ENCODE measurements at regions not wholly inside any gene's neighbourhood (a gene's known extent, or its start where the extent isn't known, plus 50 kb on each side); places are given as distances from the start of the nearest gene placed in this dataset.

DNA sequence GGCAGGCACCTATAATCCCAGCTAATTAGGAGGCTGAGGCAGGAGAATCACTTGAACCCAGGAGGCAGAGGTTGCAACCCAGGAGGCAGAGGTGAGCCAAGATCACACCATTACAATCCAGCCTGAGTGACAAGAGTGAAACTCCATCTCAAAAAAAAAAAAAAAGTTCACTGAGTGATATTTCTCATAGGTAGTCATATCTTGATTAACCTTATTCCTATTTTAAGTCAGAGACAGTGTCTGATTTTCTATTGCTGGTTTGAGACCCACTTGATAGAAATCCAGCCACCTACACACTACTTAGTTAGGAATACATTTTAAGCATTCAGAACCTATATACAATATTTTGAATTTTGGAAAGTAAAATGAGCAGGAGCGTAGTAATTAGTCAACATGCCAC lies 357.4 kb upstream of the ADGRL2 start:
- DNase-seq, result no peak
- TF ChIP-seq POLR2A (IDR thresholded peaks at IDR 0.05) (no peak), CTCF (IDR thresholded peaks at IDR 0.05) (no peak)
- no peaks in the 10 kb centered on the region for H3K9me3 ChIP-seq
- no peaks in the 10 kb centered on the region for H3K27me3 ChIP-seq
- intact Hi-C loops (cut with DNase I), result no loop called here
- no peak overlapping the region for H3K27ac ChIP-seq
- 90 to 91% methylated on average over 1 of the region's 1 CpG for WGBS, 2 donors
- H3K4me1 ChIP-seq, result no peaks in the 10 kb centered on the region
- no peaks in the 10 kb centered on the region for H3K36me3 ChIP-seq
- H3K4me3 ChIP-seq, result no peak overlapping the region

GRCh38 chr1:81439046-81439823 lies 361.5 kb upstream of the ADGRL2 start:
- no peaks in the 10 kb centered on the region for H3K4me1 ChIP-seq
- H3K9me3 ChIP-seq, result no peaks in the 10 kb centered on the region
- TF ChIP-seq POLR2A (IDR thresholded peaks at IDR 0.05) (no peak), CTCF (IDR thresholded peaks at IDR 0.05) (no peak)
- no peaks in the 10 kb centered on the region for H3K27me3 ChIP-seq
- no peak overlapping the region for H3K27ac ChIP-seq
- no peak overlapping the region for H3K4me3 ChIP-seq
- 84 to 85% methylated on average over 5 to 12 of the region's 12 CpGs for WGBS, 2 donors
- no peak for DNase-seq
- intact Hi-C loops (cut with DNase I), result no loop called here
- no peaks in the 10 kb centered on the region for H3K36me3 ChIP-seq

GRCh38 chr1:81437649-81438048 lies 363.1 kb upstream of the ADGRL2 start:
- TF ChIP-seq CTCF (IDR thresholded peaks at IDR 0.05) (no peak), POLR2A (IDR thresholded peaks at IDR 0.05) (no peak)
- Histone ChIP-seq H3K27me3 (no peaks in the 10 kb centered on the region), H3K27ac (no peak overlapping the region), H3K9me3 (no peaks in the 10 kb centered on the region), H3K4me1 (no peaks in the 10 kb centered on the region), H3K4me3 (no peak overlapping the region), H3K36me3 (no peaks in the 10 kb centered on the region)
- 41 to 43% methylated on average over 3 of the region's 3 CpGs for WGBS, 2 donors
- DNase-seq, result no peak
- intact Hi-C loops (cut with DNase I), result no loop called here

DNA sequence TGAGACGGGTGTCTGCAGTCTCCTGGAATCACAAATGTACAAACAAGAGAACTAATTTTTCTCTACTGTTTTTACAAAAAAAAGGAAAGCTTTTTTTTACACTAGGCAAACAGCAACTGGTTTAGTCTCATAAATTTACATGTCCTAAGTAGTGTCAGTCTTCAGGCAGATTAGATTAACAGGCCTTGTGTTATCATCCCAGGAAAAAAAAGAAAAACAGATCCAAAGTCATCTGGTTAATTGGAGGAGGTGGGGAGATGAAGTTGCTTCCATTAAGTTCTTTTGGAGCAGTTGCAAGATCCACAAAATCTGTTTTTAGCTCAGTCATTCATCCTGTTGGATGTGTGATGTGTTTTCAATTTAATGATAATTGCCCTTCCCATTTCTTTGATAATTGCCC lies 363.5 kb upstream of the ADGRL2 start:
- WGBS, 2 donors, result 78 to 82% methylated on average over 1 of the region's 1 CpG
- H3K4me1 ChIP-seq, result no peaks in the 10 kb centered on the region
- TF ChIP-seq POLR2A (IDR thresholded peaks at IDR 0.05), result no peak
- no peaks in the 10 kb centered on the region for H3K36me3 ChIP-seq
- intact Hi-C loops (cut with DNase I), result no loop called here
- H3K9me3 ChIP-seq, result no peaks in the 10 kb centered on the region
- no peaks in the 10 kb centered on the region for H3K27me3 ChIP-seq
- H3K27ac ChIP-seq, result no peak overlapping the region
- no peak overlapping the region for H3K4me3 ChIP-seq
- no peak for DNase-seq

GRCh38 chr1:81435175-81435574 lies 365.6 kb upstream of the ADGRL2 start:
- Histone ChIP-seq H3K4me1 (peaks cover 0 to 7% (median 0%) of the 10 kb centered on the region in 3 donors), H3K36me3 (no peaks in the 10 kb centered on the region), H3K4me3 (no peak overlapping the region), H3K27me3 (no peaks in the 10 kb centered on the region), H3K9me3 (no peaks in the 10 kb centered on the region), H3K27ac (no peak overlapping the region)
- DNase-seq, result no peak
- TF ChIP-seq POLR2A (IDR thresholded peaks at IDR 0.05) (no peak), CTCF (IDR thresholded peaks at IDR 0.05) (no peak)
- intact Hi-C loops (cut with DNase I), result no loop called here
- 20 to 25% methylated on average over 1 of the region's 1 CpG for WGBS, 2 donors

DNA sequence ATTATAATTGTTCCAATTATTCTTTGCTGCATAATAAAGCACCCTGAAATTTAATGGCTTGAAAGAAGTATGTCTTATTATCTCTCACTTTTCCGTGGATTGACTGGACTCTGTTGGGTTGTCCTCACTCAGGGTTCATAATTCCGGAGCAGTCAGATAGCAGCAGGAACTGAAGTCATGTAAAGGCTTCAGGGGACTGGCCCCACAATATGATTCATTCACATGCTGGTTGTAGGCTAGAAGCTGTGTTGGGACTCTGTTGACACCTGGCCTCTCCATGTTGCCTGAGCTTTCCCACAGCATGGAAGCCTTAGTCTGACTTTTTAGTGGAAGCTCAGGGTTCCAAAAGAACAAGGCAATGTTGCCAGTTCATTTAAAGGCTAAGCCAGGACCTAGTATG lies 367.1 kb upstream of the ADGRL2 start:
- no peaks in the 10 kb centered on the region for H3K27me3 ChIP-seq
- no peaks in the 10 kb centered on the region for H3K9me3 ChIP-seq
- DNase-seq, result no peak
- TF ChIP-seq POLR2A (IDR thresholded peaks at IDR 0.05) (no peak), CTCF (IDR thresholded peaks at IDR 0.05) (no peak)
- H3K4me3 ChIP-seq, result no peak overlapping the region
- H3K27ac ChIP-seq, result no peak overlapping the region
- peaks cover 0 to 7% (median 0%) of the 10 kb centered on the region in 3 donors for H3K4me1 ChIP-seq
- WGBS, 2 donors, result 71 to 89% methylated on average over 1 to 2 of the region's 2 CpGs
- no peaks in the 10 kb centered on the region for H3K36me3 ChIP-seq
- intact Hi-C loops (cut with DNase I), result no loop called here
